ENCODE measurements at regions not wholly inside any gene's neighbourhood (a gene's known extent, or its start where the extent isn't known, plus 50 kb on each side); places are given as distances from the start of the nearest gene placed in this dataset.
"Not testable (repeated sequence)": the region's sequence is repeated elsewhere in the genome, so short reads cannot be mapped to it uniquely, and the experiment has no call there.

- WGBS = 86% methylated on average over 2 of the region's 2 CpGs
- Histone ChIP-seq H3K4me1 (ENCODE audit: insufficient read depth, low read length) (no peaks in the 10 kb centered on the region), H3K27ac (ENCODE audit: low read depth, low read length) (no peak overlapping the region), H3K9ac (ENCODE audit: low read depth, low read length) (no peak overlapping the region), H3K4me3 (ENCODE audit: low read length) (no peak overlapping the region), H3K27me3 (ENCODE audit: insufficient read depth, low read length) (no peaks in the 10 kb centered on the region), H3K9me3 (ENCODE audit: insufficient read depth, low read depth, low read length) (no peaks in the 10 kb centered on the region), H3K36me3 (ENCODE audit: insufficient read depth, low read length) (no peaks in the 10 kb centered on the region)
Observed at GRCh38 chrX:98956014-98956413, 1454.1 kb downstream of the PCDH19 start.

GRCh38 chrX:98939456-98939855 is 1470.6 kb downstream of the PCDH19 start:
- Histone ChIP-seq H3K27ac (ENCODE audit: low read depth, low read length) (no peak overlapping the region), H3K27me3 (ENCODE audit: insufficient read depth, low read length) (no peaks in the 10 kb centered on the region), H3K9me3 (ENCODE audit: insufficient read depth, low read depth, low read length) (no peaks in the 10 kb centered on the region)

GRCh38 chrX:98931216-98931615 is 1478.9 kb downstream of the PCDH19 start:
- no CpG with 5 or more reads among the region's 1 CpG for WGBS

More at GRCh38 chrX:98939456-98939855, 1470.6 kb downstream of the PCDH19 start:
- 39% methylated on average over 2 of the region's 3 CpGs for WGBS
- Histone ChIP-seq H3K4me1 (ENCODE audit: insufficient read depth, low read length) (no peaks in the 10 kb centered on the region), H3K36me3 (ENCODE audit: insufficient read depth, low read length) (no peaks in the 10 kb centered on the region), H3K4me3 (ENCODE audit: low read length) (no peak overlapping the region), H3K9ac (ENCODE audit: low read depth, low read length) (no peak overlapping the region)

GRCh38 chrX:98924511-98924910 is 1485.6 kb downstream of the PCDH19 start:
- Histone ChIP-seq H3K27me3 (ENCODE audit: insufficient read depth, low read length) (no peaks in the 10 kb centered on the region), H3K9me3 (ENCODE audit: insufficient read depth, low read depth, low read length) (no peaks in the 10 kb centered on the region), H3K4me3 (ENCODE audit: low read length) (no peak overlapping the region), H3K36me3 (ENCODE audit: insufficient read depth, low read length) (no peaks in the 10 kb centered on the region), H3K4me1 (ENCODE audit: insufficient read depth, low read length) (no peaks in the 10 kb centered on the region), H3K27ac (ENCODE audit: low read depth, low read length) (no peak overlapping the region), H3K9ac (ENCODE audit: low read depth, low read length) (no peak overlapping the region)
- WGBS = 97% methylated on average over 3 of the region's 3 CpGs

More at GRCh38 chrX:98931216-98931615, 1478.9 kb downstream of the PCDH19 start:
- Histone ChIP-seq H3K36me3 (ENCODE audit: insufficient read depth, low read length) (no peaks in the 10 kb centered on the region), H3K4me1 (ENCODE audit: insufficient read depth, low read length) (no peaks in the 10 kb centered on the region), H3K27ac (ENCODE audit: low read depth, low read length) (no peak overlapping the region), H3K9ac (ENCODE audit: low read depth, low read length) (no peak overlapping the region), H3K9me3 (ENCODE audit: insufficient read depth, low read depth, low read length) (no peaks in the 10 kb centered on the region), H3K27me3 (ENCODE audit: insufficient read depth, low read length) (no peaks in the 10 kb centered on the region), H3K4me3 (ENCODE audit: low read length) (no peak overlapping the region)

- WGBS = no CpG with 5 or more reads among the region's 1 CpG
- no peaks in the 10 kb centered on the region for H3K27me3 ChIP-seq (ENCODE audit: insufficient read depth, low read length)
- H3K36me3 ChIP-seq (ENCODE audit: insufficient read depth, low read length) = no peaks in the 10 kb centered on the region
- H3K9me3 ChIP-seq (ENCODE audit: insufficient read depth, low read depth, low read length) = no peaks in the 10 kb centered on the region
- H3K27ac ChIP-seq (ENCODE audit: low read depth, low read length) = no peak overlapping the region
- H3K9ac ChIP-seq (ENCODE audit: low read depth, low read length) = no peak overlapping the region
- H3K4me1 ChIP-seq (ENCODE audit: insufficient read depth, low read length) = no peaks in the 10 kb centered on the region; the same call in 1 of the 2 replicates
- no peak overlapping the region for H3K4me3 ChIP-seq (ENCODE audit: low read length)
Observed at GRCh38 chrX:98897191-98897590, 1512.9 kb downstream of the PCDH19 start.

- WGBS = 65% methylated on average over 6 of the region's 6 CpGs
Observed at GRCh38 chrX:98850639-98851038, 1559.4 kb downstream of the PCDH19 start.

More at GRCh38 chrX:98850639-98851038, 1559.4 kb downstream of the PCDH19 start:
- not testable (repeated sequence) for H3K9me3 ChIP-seq (ENCODE audit: insufficient read depth, low read depth, low read length); H3K27ac ChIP-seq (ENCODE audit: low read depth, low read length); H3K27me3 ChIP-seq (ENCODE audit: insufficient read depth, low read length); H3K4me3 ChIP-seq (ENCODE audit: low read length); H3K36me3 ChIP-seq (ENCODE audit: insufficient read depth, low read length); H3K4me1 ChIP-seq (ENCODE audit: insufficient read depth, low read length); H3K9ac ChIP-seq (ENCODE audit: low read depth, low read length)
